Jurkat, Clone E6-1 (cell line): ENCODE measurements at regions not wholly inside any gene's neighbourhood (a gene's known extent, or its start where the extent isn't known, plus 50 kb on each side); places are given as distances from the start of the nearest gene placed in this dataset.
"Not testable (repeated sequence)": the region's sequence is repeated elsewhere in the genome, so short reads cannot be mapped to it uniquely, and the experiment has no call there.

Experiments used
- DNase-seq: peaks from one replicate; pipeline ENCODE4 v3.0.0-alpha.2; 2011; ENCODE audit warnings: low read depth, low spot score
- H3K4me3 ChIP-seq: 2 replicates; pipeline ENCODE4 v1.5.1; 2011; ENCODE audit warnings: mild to moderate bottlenecking, low read length, control low read depth, moderate library complexity

DNA sequence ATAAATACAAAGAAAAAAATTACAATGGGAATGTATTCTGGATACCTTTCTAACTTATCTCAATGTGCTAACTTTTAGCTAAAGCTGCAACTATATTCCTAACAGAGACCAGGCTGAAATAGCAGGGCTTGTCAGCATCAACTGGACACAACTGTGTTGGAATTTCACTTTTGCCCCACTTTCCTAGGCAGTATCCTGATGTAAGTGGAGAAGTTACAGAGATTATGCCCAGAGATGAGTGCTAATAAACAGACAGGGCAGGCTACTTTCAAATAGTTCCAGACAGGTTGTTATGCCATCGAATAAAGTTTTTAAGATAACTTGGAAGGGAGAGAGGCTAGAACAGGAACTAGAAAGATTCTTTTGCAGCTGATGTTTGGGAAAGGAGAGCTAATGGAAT is 201.9 kb downstream of the KCTD12 start:
- H3K4me3 ChIP-seq: no peak overlapping the region
- DNase-seq: no peak

DNA sequence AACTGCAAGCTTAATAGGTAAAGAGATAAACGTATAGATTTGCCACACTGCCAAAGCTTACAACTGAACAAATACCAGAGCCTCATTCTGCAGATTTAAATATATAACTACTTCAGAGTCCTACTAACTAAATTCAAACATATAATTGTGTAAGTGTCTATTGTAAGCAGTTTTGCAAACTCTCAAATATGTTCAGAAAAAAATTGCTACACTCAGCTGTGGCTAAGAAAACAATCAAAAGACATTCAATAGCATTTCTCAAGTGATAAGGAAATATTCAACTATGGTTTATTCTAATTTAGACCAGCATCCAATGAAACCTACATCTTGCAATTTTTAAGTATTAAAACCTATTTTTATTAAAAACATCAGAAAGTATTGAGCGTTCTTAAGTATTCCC is 202.4 kb downstream of the KCTD12 start:
- DNase-seq: no peak
- H3K4me3 ChIP-seq: no peak overlapping the region

DNA sequence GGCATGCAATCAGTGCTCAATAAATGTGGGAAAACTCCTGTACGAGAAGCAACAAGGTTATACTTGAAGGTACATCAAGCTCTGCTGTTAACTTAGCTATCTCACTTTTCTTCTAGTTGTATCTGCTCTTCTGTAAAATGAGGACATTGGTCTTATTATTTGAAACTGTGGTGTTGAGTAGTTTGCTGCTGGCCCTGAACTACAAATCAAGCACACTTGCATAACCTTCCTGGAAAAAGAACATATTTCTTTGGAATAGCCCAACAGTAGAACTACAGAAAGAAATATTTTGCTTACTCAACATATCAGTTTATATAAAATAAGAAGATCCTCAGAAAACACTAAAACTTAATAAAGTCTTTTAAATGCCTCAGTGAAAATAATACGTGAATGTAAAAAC is 203.0 kb downstream of the KCTD12 start:
- H3K4me3 ChIP-seq: no peak overlapping the region
- no peak for DNase-seq

GRCh38 chr13:76680112-76680511 is 206.1 kb downstream of the KCTD12 start:
- DNase-seq: no peak
- no peak overlapping the region for H3K4me3 ChIP-seq

DNA sequence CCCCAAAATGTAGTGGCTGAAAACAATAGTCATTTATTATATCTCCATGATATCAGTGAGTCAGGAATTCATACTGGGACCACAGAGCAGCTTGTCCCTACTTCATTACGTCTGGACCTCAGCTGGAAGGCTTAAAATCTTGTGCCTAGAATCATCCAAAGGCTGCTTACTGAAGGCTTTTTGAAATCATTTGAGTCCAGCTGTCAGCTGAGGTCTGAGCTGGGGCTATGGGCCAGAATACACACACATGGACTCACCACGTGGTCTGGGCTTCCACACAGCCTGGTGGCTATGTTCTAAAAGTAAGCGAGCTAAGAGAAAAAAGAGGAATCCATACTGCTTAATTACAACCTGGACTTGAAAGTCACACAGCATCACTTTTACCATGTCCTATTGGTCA is 209.2 kb downstream of the KCTD12 start:
- no peak for DNase-seq
- no peak overlapping the region for H3K4me3 ChIP-seq

- DNase-seq: no peak
Observed at GRCh38 chr13:76672420-76672819, 213.8 kb downstream of the KCTD12 start.

DNA sequence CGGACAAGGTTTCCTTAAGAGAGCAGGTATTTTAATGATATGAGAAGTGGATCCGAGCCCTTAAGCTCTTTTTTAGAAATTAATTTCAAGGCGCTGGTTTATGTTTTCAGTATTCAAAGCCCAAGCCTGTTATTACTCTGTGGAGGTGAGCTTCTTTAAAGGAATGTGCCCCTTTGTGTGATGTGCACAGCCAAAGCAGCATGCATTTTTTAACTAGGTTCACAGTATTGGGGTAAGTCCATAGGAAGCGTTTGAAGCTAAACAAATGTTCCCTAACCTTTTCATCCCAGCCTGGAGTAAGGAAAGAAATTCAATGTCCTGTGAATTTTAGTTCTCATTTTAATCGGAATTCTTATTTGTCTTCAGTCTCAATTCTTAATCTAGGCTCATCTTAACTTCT is 217.5 kb downstream of the KCTD12 start:
- no peak for DNase-seq

More at GRCh38 chr13:76672420-76672819, 213.8 kb downstream of the KCTD12 start:
- no peak overlapping the region for H3K4me3 ChIP-seq

DNA sequence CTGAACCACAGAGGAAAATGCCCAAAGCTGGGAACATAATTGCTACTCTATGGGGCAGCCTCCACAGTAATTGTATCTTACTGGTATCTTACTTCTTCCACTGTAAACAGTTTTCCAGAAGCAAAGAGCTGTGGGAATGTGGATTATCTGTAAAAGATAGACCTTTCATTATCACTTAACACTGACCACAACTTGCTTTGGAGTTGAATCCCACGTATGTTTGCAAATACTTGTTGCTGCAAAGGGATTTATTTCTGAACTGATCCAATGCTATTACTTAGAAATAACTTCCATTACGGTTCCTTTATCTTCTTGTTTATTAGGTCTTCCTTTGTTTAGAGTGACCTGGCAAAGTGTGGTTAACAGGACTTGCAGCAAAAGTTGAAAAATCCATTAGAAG is 218.1 kb downstream of the KCTD12 start:
- no peak for DNase-seq
- no peak overlapping the region for H3K4me3 ChIP-seq

More for the DNA sequence above, 217.5 kb downstream of the KCTD12 start:
- no peak overlapping the region for H3K4me3 ChIP-seq

DNA sequence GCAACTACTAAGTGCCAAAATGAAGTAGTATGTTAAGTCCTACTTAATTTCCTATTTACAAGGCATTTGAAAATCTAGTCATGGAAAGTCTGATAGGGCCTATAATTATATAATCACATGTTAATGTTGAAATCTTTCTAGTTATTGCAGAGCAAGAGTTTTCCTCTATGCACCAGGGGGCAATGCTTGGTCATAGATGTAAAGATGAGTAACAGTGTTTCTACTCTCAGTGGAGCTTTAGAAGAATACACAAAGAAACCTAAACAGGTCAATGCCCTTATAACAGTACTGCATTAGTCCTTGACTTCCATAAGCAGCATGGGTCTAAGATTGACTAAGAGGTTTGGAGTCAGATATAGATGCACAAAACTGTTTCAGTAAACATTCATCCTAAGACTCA is 218.7 kb downstream of the KCTD12 start:
- peak; percentile 51 for DNase-seq
- no peak overlapping the region for H3K4me3 ChIP-seq

DNA sequence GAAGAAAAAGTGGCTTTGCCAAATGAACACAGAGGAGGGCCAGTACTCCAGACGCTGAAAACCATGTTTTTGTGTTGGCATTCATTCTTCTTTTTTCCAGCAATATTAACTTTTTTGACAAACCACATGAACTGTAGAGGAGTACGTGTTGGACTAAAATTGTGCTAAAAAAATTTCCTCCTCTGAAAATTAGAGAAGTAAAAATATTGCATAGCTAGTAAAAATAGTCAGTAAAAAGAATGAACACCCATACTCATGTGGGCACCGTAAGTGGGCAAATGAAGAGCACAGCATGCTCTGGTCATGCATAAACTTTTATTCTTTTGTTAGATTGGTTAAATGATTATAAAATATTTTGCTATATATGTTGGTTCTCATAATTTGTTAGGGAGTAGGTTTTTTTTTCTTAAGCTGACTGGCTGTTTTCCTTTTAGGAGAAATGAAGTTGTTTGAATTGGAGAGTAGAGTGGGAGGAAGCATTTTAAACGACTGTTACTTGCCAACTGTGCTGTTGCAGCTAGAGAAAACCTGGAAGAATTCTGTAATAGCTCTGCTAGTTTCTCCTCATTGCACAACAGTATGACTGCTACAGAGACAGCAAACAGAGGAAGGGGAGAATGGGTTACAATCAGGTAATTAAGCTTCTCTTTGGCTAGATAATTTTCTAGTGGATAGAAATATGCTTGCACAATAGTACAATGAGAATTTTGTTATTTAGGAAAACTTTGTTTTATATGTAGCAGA is 222.4 kb downstream of the KCTD12 start:
- no peak for DNase-seq
- H3K4me3 ChIP-seq: no peak overlapping the region

DNA sequence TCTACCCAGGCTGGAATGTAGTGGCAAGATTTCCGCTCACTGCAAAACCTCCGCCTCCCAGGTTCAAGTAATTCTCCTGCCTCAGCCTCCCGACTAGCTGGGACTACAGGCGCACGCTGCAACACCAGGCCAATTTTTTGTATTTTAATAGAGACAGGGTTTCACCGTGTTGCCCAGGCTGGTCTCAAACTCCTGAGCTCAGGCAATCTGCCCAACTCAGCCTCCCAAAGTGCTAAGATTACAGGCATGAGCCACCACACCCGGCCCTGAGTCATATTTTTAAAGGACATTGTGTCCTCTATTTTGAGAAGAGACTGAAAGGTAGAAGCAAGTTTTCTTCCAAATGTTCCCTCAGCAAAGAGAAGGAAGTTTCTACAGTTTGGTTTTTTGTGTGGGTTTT is 227.1 kb downstream of the KCTD12 start:
- not testable (repeated sequence) for H3K4me3 ChIP-seq, DNase-seq

- no peak for DNase-seq
- no peak overlapping the region for H3K4me3 ChIP-seq
Observed at GRCh38 chr13:76656500-76656899, 229.7 kb downstream of the KCTD12 start.

- no peak overlapping the region for H3K4me3 ChIP-seq
- DNase-seq: no peak
Observed at GRCh38 chr13:76656056-76656455, 230.1 kb downstream of the KCTD12 start.

DNA sequence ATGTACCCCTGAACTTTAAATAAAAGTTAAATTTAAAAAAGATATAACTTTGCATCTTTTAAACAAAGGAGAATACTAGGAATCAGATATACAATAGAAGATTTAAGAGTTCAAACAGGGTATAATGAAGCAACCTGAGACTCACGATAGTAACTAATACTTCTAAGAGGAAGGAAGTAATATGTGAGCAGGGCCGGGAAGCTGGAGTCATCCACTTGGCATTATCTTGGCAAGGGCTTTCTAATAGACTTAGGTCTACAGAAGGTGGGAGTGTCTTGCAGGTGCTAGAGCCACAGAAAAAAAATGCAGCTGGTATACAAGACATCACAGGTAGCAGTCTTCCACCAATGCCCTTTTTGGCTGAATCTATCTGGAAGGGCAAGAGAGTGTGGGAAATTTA is 231.9 kb downstream of the KCTD12 start:
- H3K4me3 ChIP-seq: no peak overlapping the region
- DNase-seq: no peak

GRCh38 chr13:76651286-76651685 is 234.9 kb downstream of the KCTD12 start:
- no peak overlapping the region for H3K4me3 ChIP-seq
- no peak for DNase-seq

DNA sequence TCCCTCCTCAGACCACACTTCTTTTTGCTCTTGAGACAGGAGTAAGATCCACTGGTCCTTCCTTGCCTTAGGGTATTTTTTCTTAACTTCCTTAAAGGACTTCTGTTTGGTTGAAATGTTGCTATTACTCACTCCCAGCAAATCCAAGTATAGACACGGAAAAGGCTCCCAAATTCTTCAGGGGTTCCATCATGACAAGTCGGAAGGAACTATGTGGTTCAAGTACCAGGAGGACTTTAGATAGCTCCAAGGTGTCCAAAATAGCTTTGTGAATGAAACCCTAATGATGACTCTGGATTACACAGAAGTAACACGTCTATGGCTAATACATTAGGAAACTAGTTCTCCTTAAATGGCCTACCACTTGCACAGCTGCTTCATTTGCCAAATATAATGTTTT is 238.7 kb downstream of the KCTD12 start:
- no peak overlapping the region for H3K4me3 ChIP-seq
- no peak for DNase-seq

- DNase-seq: no peak
- H3K4me3 ChIP-seq: no peak overlapping the region
Observed at GRCh38 chr13:76646946-76647345, 239.3 kb downstream of the KCTD12 start.

GRCh38 chr13:76645632-76646031 is 240.6 kb downstream of the KCTD12 start:
- DNase-seq: no peak

GRCh38 chr13:76644906-76645305 is 241.3 kb downstream of the KCTD12 start:
- DNase-seq: no peak
- no peak overlapping the region for H3K4me3 ChIP-seq

More at GRCh38 chr13:76645632-76646031, 240.6 kb downstream of the KCTD12 start:
- H3K4me3 ChIP-seq: no peak overlapping the region

DNA sequence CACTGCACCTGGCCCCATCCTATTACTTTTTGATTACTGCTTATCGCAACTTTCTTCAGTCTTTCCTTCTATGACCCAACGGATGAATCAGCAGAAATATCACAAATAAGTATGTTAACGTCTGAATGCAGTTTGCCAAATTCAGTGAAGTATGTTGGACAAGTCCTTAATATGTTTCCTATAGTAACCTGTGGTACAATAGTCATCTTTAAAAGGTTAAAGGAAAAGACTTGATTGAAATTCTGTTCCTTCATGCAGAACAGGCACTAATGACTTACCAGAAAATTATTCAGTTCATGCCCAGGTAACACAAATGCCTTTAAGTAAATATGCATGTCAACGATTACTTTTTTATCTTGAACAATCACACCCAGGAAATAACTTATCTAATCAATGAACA is 242.6 kb downstream of the KCTD12 start:
- H3K4me3 ChIP-seq: no peak overlapping the region
- no peak for DNase-seq

DNA sequence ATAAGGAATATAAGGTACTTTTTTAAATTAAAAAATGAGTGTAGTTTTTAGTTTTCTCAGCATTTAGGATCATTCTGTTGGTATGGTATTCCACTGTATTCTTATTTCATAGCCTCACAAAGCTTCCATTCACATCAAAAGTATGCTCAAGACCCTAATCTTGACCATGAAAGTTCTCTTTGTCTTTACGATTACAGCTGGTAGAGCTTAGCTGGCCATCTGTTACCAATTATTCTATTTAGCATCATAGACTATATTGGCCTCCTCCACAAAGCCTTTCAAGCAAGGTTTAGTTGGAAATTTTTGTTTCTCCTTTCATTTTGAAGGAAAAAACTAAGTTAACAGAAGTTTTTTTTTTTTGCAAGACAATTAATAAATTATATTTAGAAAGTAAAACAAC is 245.1 kb downstream of the KCTD12 start:
- H3K4me3 ChIP-seq: no peak overlapping the region
- DNase-seq: no peak
